ENCODE measurements at regions not wholly inside any gene's neighbourhood (a gene's known extent, or its start where the extent isn't known, plus 50 kb on each side); places are given as distances from the start of the nearest gene placed in this dataset.
"Not testable (repeated sequence)": the region's sequence is repeated elsewhere in the genome, so short reads cannot be mapped to it uniquely, and the experiment has no call there.

- TF ChIP-seq REPIN1 (CRISPR knock-in tag; IDR thresholded peaks at IDR 0.05; ENCODE audit: borderline replicate concordance, low read depth); PCBP2 (optimal IDR thresholded peaks at IDR 0.05; ENCODE audit: low read depth, low read length, poor library complexity, severe bottlenecking); POLR2A (IDR thresholded peaks at IDR 0.05; ENCODE audit: insufficient read depth in 1 of 2, low read depth in 2 of 2, low read length in 2 of 2); PRPF4 (IDR thresholded peaks at IDR 0.05; ENCODE audit: low read depth, low read length, poor library complexity, severe bottlenecking); SALL2 (CRISPR knock-in tag; IDR thresholded peaks at IDR 0.05): not testable (repeated sequence)
- TF ChIP-seq, protein P1, sequence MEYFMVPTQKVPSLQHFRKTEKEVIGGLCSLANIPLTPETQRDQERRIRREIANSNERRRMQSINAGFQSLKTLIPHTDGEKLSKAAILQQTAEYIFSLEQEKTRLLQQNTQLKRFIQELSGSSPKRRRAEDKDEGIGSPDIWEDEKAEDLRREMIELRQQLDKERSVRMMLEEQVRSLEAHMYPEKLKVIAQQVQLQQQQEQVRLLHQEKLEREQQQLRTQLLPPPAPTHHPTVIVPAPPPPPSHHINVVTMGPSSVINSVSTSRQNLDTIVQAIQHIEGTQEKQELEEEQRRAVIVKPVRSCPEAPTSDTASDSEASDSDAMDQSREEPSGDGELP (IDR thresholded peaks at IDR 0.05; ENCODE audit: borderline replicate concordance, low read depth), result not testable (repeated sequence)
Observed at GRCh38 chr22:34683031-34683430, 382.9 kb upstream of the ISX start.

All from HepG2 (cell line).